ENCODE measurements at regions not wholly inside any gene's neighbourhood (a gene's known extent, or its start where the extent isn't known, plus 50 kb on each side); places are given as distances from the start of the nearest gene placed in this dataset.

DNA sequence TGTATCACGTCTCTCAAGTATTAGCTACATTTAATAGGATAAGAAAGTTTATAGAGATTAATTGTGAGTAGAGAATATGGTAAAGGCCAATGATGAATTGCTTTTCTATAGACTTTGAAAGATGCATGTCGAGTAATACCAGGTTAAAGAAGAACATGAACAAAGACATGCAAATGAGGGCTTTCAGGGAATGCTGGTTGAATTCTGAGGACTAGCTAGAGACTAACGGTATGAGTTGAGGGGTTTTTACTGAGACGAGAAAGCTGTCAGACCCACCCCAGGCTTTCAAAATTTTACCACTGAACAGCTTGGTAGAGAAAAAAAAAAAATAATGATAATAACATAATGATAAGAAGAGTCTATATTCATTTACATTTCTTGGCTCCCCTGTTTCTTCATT is 796.0 kb upstream of the CDH8 start:
- TF ChIP-seq, protein P1, sequence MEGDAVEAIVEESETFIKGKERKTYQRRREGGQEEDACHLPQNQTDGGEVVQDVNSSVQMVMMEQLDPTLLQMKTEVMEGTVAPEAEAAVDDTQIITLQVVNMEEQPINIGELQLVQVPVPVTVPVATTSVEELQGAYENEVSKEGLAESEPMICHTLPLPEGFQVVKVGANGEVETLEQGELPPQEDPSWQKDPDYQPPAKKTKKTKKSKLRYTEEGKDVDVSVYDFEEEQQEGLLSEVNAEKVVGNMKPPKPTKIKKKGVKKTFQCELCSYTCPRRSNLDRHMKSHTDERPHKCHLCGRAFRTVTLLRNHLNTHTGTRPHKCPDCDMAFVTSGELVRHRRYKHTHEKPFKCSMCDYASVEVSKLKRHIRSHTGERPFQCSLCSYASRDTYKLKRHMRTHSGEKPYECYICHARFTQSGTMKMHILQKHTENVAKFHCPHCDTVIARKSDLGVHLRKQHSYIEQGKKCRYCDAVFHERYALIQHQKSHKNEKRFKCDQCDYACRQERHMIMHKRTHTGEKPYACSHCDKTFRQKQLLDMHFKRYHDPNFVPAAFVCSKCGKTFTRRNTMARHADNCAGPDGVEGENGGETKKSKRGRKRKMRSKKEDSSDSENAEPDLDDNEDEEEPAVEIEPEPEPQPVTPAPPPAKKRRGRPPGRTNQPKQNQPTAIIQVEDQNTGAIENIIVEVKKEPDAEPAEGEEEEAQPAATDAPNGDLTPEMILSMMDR (IDR thresholded peaks at IDR 0.05; ENCODE audit: low read length), result no peak
- TF ChIP-seq EZH2 (optimal IDR thresholded peaks at IDR 0.05; ENCODE audit: low read depth, low read length) (no peak), EZH2phosphoT487 (IDR thresholded peaks at IDR 0.05; ENCODE audit: low read length) (no peak)
